ENCODE measurements at regions not wholly inside any gene's neighbourhood (a gene's known extent, or its start where the extent isn't known, plus 50 kb on each side); places are given as distances from the start of the nearest gene placed in this dataset.

DNA sequence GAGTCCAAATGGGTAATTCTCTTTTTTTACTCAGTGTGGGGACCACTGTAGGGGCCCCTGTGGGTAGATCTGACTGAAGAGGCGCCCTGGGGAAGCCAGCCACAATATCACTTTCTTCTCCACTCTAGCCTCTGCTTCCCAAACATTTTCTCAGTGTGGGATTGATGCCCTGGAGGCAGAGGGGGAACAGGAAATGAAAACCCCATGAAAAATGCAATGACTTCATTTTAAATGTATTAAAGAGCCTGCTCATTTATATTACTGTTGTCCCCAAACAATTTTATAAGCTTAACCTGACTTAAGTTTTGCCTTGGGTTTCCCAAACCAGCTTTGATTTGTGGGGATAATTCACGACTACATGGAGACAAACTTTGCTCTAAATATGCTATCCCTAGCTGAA lies 181.9 kb downstream of the C1orf94 start:
- DNase-seq (ENCODE audit: low spot score) = no peak
- TF ChIP-seq, protein P1, sequence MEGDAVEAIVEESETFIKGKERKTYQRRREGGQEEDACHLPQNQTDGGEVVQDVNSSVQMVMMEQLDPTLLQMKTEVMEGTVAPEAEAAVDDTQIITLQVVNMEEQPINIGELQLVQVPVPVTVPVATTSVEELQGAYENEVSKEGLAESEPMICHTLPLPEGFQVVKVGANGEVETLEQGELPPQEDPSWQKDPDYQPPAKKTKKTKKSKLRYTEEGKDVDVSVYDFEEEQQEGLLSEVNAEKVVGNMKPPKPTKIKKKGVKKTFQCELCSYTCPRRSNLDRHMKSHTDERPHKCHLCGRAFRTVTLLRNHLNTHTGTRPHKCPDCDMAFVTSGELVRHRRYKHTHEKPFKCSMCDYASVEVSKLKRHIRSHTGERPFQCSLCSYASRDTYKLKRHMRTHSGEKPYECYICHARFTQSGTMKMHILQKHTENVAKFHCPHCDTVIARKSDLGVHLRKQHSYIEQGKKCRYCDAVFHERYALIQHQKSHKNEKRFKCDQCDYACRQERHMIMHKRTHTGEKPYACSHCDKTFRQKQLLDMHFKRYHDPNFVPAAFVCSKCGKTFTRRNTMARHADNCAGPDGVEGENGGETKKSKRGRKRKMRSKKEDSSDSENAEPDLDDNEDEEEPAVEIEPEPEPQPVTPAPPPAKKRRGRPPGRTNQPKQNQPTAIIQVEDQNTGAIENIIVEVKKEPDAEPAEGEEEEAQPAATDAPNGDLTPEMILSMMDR (IDR thresholded peaks at IDR 0.05) = no peak
- ATAC-seq (ENCODE audit: low FRiP score) = no peak

DNA sequence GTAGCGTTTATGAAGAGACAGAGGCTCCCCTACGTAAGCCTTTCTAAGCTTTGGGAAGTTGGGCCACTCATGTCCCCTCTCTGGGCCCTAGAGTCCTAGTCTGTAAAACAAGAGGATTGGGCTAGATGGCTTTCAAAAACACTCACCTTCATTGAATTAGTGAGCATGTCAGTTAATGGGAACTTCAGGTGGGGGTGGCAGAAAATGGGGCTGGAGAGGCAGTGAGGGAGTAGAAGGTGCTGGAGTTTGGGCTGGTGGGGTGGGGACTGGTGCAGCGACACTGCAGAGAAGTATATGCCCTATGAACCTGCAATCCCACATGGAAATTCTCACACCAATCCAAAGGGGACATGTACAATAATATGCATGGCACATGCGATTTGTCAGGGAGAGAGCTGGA lies 182.7 kb downstream of the C1orf94 start:
- ATAC-seq (ENCODE audit: low FRiP score) (no peak), DNase-seq (ENCODE audit: low spot score) (no peak)
- TF ChIP-seq, protein P1 (IDR thresholded peaks at IDR 0.05) = no peak

DNA sequence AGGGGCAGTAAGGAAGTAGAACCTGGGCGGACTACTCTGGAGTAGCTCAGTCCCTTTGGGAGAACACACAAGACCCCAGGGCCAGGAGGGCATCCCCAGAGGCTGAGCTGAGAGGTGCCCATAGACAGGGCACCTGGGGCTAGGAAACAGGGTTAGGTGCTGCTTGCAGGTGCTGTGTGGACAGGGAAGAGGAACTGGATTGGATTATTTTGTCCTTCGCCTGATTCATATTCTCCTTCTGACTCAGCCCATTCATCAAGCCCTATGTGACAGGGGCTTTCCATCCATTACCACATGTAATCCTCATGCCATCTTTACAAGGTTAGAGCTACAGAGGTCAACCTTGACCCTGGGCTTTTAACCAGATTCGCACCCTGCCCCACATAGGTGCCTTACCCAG lies 183.9 kb downstream of the C1orf94 start:
- no peak for DNase-seq (ENCODE audit: low spot score)
- ATAC-seq (ENCODE audit: low FRiP score) = no peak
- TF ChIP-seq, protein P1 (IDR thresholded peaks at IDR 0.05) = no peak

DNA sequence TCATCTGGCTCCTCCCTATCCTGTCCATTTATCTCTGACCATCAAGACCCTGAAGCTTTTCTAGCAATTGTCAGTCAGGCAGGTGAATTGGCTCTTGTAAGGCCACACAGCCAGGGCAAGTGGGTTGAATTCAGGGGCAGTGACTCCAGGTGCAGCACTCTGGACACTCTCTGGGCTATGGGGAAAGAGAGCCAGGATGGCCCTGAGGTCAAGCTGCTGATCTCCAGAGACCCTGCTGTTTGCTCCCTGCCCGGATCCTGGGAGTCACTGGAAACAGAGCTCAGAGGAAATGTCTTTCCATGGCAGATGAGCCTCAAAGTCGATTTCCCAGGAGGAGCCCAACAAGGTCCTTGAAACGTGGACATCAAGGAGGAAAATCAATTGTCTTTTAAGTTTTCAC lies 184.4 kb downstream of the C1orf94 start:
- TF ChIP-seq, protein P1 (IDR thresholded peaks at IDR 0.05) = no peak
- ATAC-seq (ENCODE audit: low FRiP score) (no peak), DNase-seq (ENCODE audit: low spot score) (no peak)

DNA sequence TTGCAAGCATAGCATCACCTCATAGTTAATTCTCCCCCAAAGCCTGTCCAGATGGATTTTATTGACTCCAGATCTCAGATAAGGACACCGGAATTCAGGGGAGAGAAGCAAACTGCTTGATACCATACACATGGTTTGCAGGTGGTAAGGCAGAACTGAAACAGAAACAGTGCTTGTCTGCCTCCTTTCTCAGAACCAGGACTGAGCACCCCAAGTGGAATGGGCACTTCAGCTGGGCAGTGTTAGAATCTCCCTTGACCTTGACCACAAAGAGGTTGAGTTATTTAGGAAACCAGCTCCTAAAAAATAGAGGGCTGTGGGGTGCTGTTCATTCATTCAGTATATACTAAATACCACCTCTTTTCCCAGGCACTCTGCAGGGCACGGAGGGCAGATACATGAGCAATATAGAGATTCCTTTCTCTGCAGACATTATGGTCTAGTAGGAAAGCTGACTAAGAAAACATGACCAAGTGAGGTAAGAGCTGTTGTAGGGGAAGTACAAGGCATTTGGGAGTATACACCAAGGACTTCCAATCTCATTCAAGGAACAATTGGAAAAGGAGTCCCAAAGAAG lies 185.2 kb downstream of the C1orf94 start:
- TF ChIP-seq, protein P1 (IDR thresholded peaks at IDR 0.05) = no peak
- DNase-seq (ENCODE audit: low spot score) = no peak
- no peak for ATAC-seq (ENCODE audit: low FRiP score)

DNA sequence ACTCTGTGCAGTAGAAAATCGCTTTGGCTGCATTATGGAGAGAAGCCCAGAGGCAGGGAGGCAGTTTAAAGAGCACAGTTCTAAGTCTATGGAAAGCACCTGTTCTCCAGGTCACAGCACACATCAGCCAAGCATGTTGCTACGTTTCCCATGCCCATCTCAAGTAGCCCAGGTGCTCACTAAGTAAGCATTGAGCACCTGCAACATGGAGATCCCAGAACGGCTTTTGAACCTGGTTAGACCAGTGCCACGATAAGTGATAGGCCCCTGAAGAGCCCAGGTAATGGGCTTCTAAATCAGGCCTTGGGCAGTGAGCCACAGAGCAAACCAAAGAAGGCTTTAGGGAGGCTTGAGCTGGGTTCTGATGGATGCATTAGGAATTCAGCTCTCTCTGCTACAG lies 186.2 kb downstream of the C1orf94 start:
- ATAC-seq (ENCODE audit: low FRiP score) (no peak), DNase-seq (ENCODE audit: low spot score) (no peak)
- TF ChIP-seq, protein P1 (IDR thresholded peaks at IDR 0.05) = no peak

DNA sequence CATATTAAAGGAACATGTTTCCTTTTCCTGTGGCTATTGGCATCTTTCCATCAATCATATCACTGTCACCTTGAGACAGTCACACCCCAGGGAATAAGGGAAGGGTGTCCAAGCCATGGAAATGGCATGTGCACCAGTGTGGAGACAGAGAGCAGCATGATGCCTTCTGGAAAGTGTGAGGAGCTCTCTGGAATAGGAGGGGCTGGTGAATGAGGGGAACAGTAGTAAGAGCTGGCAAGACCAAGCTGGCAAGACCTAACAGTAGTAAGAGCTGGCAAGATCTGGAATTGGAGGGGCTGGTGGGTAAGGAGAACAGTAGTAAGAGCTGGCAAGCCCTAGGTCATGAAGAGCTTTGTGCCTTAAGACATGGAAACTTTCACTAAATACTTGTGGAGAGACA lies 186.7 kb downstream of the C1orf94 start:
- TF ChIP-seq, protein P1 (IDR thresholded peaks at IDR 0.05) = no peak
- no peak for DNase-seq (ENCODE audit: low spot score)
- no peak for ATAC-seq (ENCODE audit: low FRiP score)

Measured in omental fat pad (tissue), 3 donors.